ENCODE measurements at regions not wholly inside any gene's neighbourhood (a gene's known extent, or its start where the extent isn't known, plus 50 kb on each side); places are given as distances from the start of the nearest gene placed in this dataset.

GRCh38 chr1:93805027-93805610 lies 73.9 kb downstream of the DNTTIP2 start:
- TF ChIP-seq POLR2A (IDR thresholded peaks at IDR 0.05): no peak
- no peak for TF ChIP-seq POLR2AphosphoS5 (IDR thresholded peaks at IDR 0.05)
- no peak for TF ChIP-seq CTCF (IDR thresholded peaks at IDR 0.05)
